DND-41 (cell line): ENCODE measurements at regions not wholly inside any gene's neighbourhood (a gene's known extent, or its start where the extent isn't known, plus 50 kb on each side); places are given as distances from the start of the nearest gene placed in this dataset.

Source experiments
- ATAC-seq: fragments of 200-7000 bp; cut with Tn5 transposase; 3 replicates; pipeline ENCODE4 v1.9.1; 2021; ENCODE audit warnings: low read depth; ENCODE audit not compliant: insufficient read depth
- DNase-seq: peaks from one replicate; pipeline ENCODE4 v3.0.0-alpha.2; 2020
- H2AFZ ChIP-seq: 2 replicates; pipeline ENCODE4 v1.6.0; 2012; ENCODE audit warnings: low read depth, low read length
- H3K27ac ChIP-seq: 2 replicates; pipeline ENCODE4 v1.5.1; 2012; ENCODE audit warnings: low read length, inconsistent platforms
- H3K27me3 ChIP-seq: fragments of 200-600 bp; sonication (generic); 2 replicates; pipeline ENCODE4 v1.6.0; 2012; ENCODE audit warnings: low read length, mild to moderate bottlenecking, inconsistent platforms; ENCODE audit not compliant: insufficient read depth, poor library complexity
- H3K36me3 ChIP-seq: 2 replicates; pipeline ENCODE4 v1.5.1; 2012; ENCODE audit warnings: low read length, inconsistent platforms; ENCODE audit not compliant: insufficient read depth
- H3K4me1 ChIP-seq: 2 replicates; pipeline ENCODE4 v1.5.1; 2012; ENCODE audit warnings: mild to moderate bottlenecking, low read length; ENCODE audit not compliant: insufficient read depth
- H3K4me2 ChIP-seq: 2 replicates; pipeline ENCODE4 v1.6.0; 2012; ENCODE audit warnings: mild to moderate bottlenecking, moderate library complexity, low read length, inconsistent platforms; ENCODE audit not compliant: insufficient read depth
- H3K4me3 ChIP-seq, 2 experiments: fragments of 200-600 bp in 1 of 2; shearing (Covaris generic) in 1 of 2; 2 replicates each; pipeline ENCODE4 v1.5.1; 2012 to 2016; ENCODE audit warnings: inconsistent platforms in 2 of 2, low read length in 2 of 2, mild to moderate bottlenecking in 2 of 2, low read depth in 1 of 2, moderate library complexity in 1 of 2
- H3K79me2 ChIP-seq: 2 replicates; pipeline ENCODE4 v1.6.0; 2012; ENCODE audit warnings: low read length, inconsistent platforms; ENCODE audit not compliant: insufficient read depth
- H3K9ac ChIP-seq: 2 replicates; pipeline ENCODE4 v1.6.0; 2012; ENCODE audit warnings: low read depth, mild to moderate bottlenecking, inconsistent platforms, low read length, moderate library complexity
- H3K9me3 ChIP-seq: 2 replicates; pipeline ENCODE4 v1.5.1; 2012; ENCODE audit warnings: low read length, moderate library complexity, mild to moderate bottlenecking, inconsistent platforms; ENCODE audit not compliant: insufficient read depth, severe bottlenecking
- H4K20me1 ChIP-seq: 2 replicates; pipeline ENCODE4 v1.6.0; 2012; ENCODE audit warnings: low read length; ENCODE audit not compliant: insufficient read depth
- EZH2 ChIP-seq: IDR thresholded peaks from 3 replicates; pipeline ENCODE4 v1.6.1; 2012; ENCODE audit warnings: borderline replicate concordance, low read depth, mild to moderate bottlenecking, moderate library complexity, low read length, inconsistent platforms; ENCODE audit not compliant: severe bottlenecking
- TF ChIP-seq, protein P1 (sequence below): IDR thresholded peaks from 2 replicates; pipeline ENCODE4 v1.5.1; 2012; ENCODE audit warnings: borderline replicate concordance, low read length, moderate library complexity, mild to moderate bottlenecking; ENCODE audit not compliant: poor library complexity, severe bottlenecking; ENCODE audit errors: extremely low read depth

DNA sequence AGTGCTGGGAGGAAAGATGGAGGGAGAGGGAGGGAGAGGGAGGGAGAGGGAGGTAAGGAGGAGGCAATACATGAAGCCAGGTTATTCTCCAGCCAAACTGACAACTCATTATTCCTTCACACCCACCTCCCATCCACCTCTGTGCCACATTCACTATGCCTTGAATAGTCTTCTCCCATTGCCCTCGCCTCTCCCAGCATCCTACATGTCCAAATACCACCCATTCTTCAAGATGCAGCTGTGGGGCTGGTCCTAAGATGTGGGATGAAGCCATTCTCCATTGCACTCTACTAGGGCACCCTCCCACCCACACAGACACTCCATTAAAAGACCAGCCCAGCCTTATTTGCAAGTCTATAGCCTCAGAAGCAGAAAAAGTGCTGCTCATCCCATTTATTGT, 165.8 kb downstream of the RRAGC start:
- H3K4me2 ChIP-seq: no peak overlapping the region
- no peak overlapping the region for H3K27ac ChIP-seq
- H3K4me3 ChIP-seq: no peak overlapping the region
- peaks cover 8% of the 10 kb centered on the region for H3K27me3 ChIP-seq
- no peak overlapping the region for H3K9ac ChIP-seq
- H3K9me3 ChIP-seq: no peaks in the 10 kb centered on the region
- H4K20me1 ChIP-seq: no peaks in the 10 kb centered on the region
- H3K36me3 ChIP-seq: no peaks in the 10 kb centered on the region
- no peaks in the 10 kb centered on the region for H3K4me1 ChIP-seq
- no peak overlapping the region for H2AFZ ChIP-seq
- ATAC-seq: no peak
- no peaks in the 10 kb centered on the region for H3K79me2 ChIP-seq
- TF ChIP-seq, protein P1, sequence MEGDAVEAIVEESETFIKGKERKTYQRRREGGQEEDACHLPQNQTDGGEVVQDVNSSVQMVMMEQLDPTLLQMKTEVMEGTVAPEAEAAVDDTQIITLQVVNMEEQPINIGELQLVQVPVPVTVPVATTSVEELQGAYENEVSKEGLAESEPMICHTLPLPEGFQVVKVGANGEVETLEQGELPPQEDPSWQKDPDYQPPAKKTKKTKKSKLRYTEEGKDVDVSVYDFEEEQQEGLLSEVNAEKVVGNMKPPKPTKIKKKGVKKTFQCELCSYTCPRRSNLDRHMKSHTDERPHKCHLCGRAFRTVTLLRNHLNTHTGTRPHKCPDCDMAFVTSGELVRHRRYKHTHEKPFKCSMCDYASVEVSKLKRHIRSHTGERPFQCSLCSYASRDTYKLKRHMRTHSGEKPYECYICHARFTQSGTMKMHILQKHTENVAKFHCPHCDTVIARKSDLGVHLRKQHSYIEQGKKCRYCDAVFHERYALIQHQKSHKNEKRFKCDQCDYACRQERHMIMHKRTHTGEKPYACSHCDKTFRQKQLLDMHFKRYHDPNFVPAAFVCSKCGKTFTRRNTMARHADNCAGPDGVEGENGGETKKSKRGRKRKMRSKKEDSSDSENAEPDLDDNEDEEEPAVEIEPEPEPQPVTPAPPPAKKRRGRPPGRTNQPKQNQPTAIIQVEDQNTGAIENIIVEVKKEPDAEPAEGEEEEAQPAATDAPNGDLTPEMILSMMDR: no peak
- TF ChIP-seq EZH2: no peak
- no peak for DNase-seq

DNA sequence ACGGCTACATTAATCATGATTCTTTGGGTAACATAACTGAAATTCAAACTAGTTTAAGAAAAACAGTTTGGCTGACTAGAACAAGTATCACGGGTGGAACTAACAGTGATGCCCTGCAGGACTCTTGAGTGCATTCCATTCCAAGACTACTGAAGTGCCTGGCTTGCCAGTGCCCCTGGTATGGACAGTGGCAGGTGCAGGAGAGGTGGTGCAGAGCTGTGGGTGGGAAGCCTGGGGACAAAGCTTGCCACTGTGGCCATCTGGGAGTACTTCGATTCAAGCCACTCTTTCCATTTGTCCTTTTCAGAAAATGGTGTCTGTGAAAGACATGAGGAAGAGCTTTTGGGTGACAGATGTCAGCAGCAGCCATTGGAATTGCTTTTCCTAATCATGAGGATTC, 166.5 kb downstream of the RRAGC start:
- no peak for ATAC-seq
- H3K4me2 ChIP-seq: no peak overlapping the region
- no peaks in the 10 kb centered on the region for H3K79me2 ChIP-seq
- peaks cover 8% of the 10 kb centered on the region for H3K27me3 ChIP-seq
- H3K4me3 ChIP-seq: no peak overlapping the region
- no peaks in the 10 kb centered on the region for H3K9me3 ChIP-seq
- H3K27ac ChIP-seq: no peak overlapping the region
- H3K4me1 ChIP-seq: no peaks in the 10 kb centered on the region
- no peak overlapping the region for H2AFZ ChIP-seq
- no peak overlapping the region for H3K9ac ChIP-seq
- TF ChIP-seq, protein P1: no peak
- no peak for TF ChIP-seq EZH2
- DNase-seq: no peak
- no peaks in the 10 kb centered on the region for H3K36me3 ChIP-seq
- no peaks in the 10 kb centered on the region for H4K20me1 ChIP-seq

DNA sequence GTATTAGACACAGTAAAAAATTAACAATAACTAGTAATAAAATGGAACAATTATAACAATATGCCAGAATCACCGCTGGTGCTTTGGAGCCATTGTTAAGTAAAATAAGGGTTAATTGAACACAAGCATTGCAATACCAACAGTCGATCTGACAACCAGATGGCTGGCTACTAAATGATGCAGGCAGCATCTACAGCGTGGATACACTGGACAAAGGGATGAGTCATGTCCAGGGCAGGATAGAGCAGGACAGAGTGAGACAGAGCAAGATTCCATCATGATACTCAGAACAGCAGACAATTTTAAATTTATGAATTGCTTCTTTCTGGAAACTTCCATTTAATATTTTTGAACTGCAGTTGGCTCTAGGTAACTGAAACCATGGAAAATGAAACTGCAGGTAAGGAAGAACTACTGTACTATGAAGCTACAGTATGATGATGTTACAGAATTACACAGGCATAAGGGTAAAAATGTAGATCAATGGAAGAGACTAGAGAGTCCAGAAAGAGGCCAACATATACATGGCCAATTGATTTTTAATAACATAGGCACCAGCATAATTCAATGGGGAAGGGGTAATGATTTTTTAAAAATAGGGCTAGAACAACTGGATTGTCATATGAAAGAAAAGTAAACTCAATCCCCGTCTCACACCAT, 168.7 kb downstream of the RRAGC start:
- no peak overlapping the region for H2AFZ ChIP-seq
- ATAC-seq (no peak), DNase-seq (no peak)
- no peaks in the 10 kb centered on the region for H4K20me1 ChIP-seq
- H3K79me2 ChIP-seq: no peaks in the 10 kb centered on the region
- H3K9me3 ChIP-seq: no peaks in the 10 kb centered on the region
- TF ChIP-seq, protein P1: no peak
- no peak for TF ChIP-seq EZH2
- no peak overlapping the region for H3K4me2 ChIP-seq
- H3K27ac ChIP-seq: no peak overlapping the region
- H3K9ac ChIP-seq: no peak overlapping the region
- H3K4me3 ChIP-seq: no peak overlapping the region
- peaks cover 11% of the 10 kb centered on the region for H3K27me3 ChIP-seq
- no peaks in the 10 kb centered on the region for H3K36me3 ChIP-seq
- no peaks in the 10 kb centered on the region for H3K4me1 ChIP-seq

DNA sequence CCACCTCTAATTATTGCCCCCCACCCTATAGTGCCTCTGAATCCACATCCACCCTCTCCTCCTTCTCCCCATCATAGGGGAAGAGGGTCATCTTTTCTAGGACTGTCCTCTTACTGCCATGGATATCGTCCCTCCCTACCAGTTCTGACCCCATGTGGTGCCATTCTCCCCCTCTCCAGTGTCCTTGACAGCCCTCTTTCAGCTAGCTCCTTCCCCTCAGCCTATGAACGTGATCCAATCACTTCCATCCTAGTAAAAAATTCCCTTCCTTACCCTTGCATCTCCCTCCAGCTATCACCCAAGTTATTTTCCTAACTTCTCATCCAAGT, 172.7 kb downstream of the RRAGC start:
- Histone ChIP-seq H3K4me2 (no peak overlapping the region), H3K9me3 (no peaks in the 10 kb centered on the region), H4K20me1 (no peaks in the 10 kb centered on the region), H3K9ac (no peak overlapping the region), H3K27me3 (peaks cover 8% of the 10 kb centered on the region), H3K4me1 (no peaks in the 10 kb centered on the region), H3K4me3 (no peak overlapping the region), H3K79me2 (no peaks in the 10 kb centered on the region), H3K27ac (no peak overlapping the region), H2AFZ (no peak overlapping the region), H3K36me3 (no peaks in the 10 kb centered on the region)
- no peak for ATAC-seq
- TF ChIP-seq, protein P1: no peak
- TF ChIP-seq EZH2: no peak
- no peak for DNase-seq
